ENCODE measurements at regions not wholly inside any gene's neighbourhood (a gene's known extent, or its start where the extent isn't known, plus 50 kb on each side); places are given as distances from the start of the nearest gene placed in this dataset.

DNA sequence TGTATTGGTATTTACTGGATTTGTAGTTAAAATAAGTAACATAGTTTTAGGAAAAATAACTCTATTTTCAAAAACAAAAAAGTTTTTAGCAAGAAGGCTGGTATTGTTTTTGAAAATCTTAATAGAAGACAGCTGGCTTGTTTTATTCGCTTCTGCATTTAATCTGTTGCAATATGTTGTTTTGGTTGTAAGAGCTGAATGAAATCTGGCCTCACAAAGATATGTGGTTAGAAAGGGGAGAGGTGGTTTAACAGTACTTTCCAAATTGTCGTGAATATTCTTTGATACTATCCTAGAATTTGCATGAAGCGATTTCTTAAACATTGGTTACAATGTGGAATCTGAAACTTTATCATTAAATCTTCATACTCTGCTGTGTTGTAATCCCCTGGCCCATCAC lies 355.9 kb upstream of the FZD8 start:
- TF ChIP-seq POLR2A (IDR thresholded peaks at IDR 0.05): no peak
- TF ChIP-seq, protein P1, sequence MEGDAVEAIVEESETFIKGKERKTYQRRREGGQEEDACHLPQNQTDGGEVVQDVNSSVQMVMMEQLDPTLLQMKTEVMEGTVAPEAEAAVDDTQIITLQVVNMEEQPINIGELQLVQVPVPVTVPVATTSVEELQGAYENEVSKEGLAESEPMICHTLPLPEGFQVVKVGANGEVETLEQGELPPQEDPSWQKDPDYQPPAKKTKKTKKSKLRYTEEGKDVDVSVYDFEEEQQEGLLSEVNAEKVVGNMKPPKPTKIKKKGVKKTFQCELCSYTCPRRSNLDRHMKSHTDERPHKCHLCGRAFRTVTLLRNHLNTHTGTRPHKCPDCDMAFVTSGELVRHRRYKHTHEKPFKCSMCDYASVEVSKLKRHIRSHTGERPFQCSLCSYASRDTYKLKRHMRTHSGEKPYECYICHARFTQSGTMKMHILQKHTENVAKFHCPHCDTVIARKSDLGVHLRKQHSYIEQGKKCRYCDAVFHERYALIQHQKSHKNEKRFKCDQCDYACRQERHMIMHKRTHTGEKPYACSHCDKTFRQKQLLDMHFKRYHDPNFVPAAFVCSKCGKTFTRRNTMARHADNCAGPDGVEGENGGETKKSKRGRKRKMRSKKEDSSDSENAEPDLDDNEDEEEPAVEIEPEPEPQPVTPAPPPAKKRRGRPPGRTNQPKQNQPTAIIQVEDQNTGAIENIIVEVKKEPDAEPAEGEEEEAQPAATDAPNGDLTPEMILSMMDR (IDR thresholded peaks at IDR 0.05): no peak
- no peaks in the 10 kb centered on the region for H3K9me3 ChIP-seq
- no peaks in the 10 kb centered on the region for H3K36me3 ChIP-seq (ENCODE audit: low read depth, missing control alignments)
- DNase-seq: no peak
- WGBS, 2 donors: 86 to 88% methylated on average over 3 of the region's 3 CpGs
- no peak overlapping the region for H3K4me3 ChIP-seq
- H3K27me3 ChIP-seq: no peaks in the 10 kb centered on the region
- intact Hi-C loops (cut with DNase I; ENCODE audit: low total_unique reads): no loop called here
- no peaks in the 10 kb centered on the region for H3K4me1 ChIP-seq
- H3K27ac ChIP-seq: no peak overlapping the region

DNA sequence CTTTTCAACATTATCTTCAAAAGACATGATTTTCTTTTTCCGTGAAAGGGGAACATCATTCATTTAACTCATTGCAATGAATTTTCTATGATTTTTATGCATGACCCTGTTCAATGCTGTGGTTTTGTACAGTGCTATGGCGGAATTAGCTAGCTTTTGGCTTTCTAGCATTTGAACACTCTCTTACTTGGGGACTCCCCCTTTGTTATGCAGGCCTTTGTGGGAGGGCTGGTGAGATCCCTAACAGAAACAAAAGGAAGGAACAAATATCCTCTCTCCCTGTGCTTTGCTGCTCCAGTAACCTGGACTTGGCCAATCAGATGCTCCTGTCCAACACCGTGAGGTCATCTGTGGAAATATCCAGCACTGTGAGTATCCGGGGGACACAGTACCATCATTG lies 353.4 kb upstream of the FZD8 start:
- TF ChIP-seq POLR2A (IDR thresholded peaks at IDR 0.05): no peak
- TF ChIP-seq, protein P1 (IDR thresholded peaks at IDR 0.05): no peak
- no peaks in the 10 kb centered on the region for H3K9me3 ChIP-seq
- intact Hi-C loops (cut with DNase I; ENCODE audit: low total_unique reads): no loop called here
- no peak overlapping the region for H3K4me3 ChIP-seq
- H3K27ac ChIP-seq: no peak overlapping the region
- no peaks in the 10 kb centered on the region for H3K27me3 ChIP-seq
- DNase-seq: no peak
- WGBS, 2 donors: 85 to 98% methylated on average over 4 of the region's 4 CpGs
- H3K4me1 ChIP-seq: no peaks in the 10 kb centered on the region
- no peaks in the 10 kb centered on the region for H3K36me3 ChIP-seq (ENCODE audit: low read depth, missing control alignments)

DNA sequence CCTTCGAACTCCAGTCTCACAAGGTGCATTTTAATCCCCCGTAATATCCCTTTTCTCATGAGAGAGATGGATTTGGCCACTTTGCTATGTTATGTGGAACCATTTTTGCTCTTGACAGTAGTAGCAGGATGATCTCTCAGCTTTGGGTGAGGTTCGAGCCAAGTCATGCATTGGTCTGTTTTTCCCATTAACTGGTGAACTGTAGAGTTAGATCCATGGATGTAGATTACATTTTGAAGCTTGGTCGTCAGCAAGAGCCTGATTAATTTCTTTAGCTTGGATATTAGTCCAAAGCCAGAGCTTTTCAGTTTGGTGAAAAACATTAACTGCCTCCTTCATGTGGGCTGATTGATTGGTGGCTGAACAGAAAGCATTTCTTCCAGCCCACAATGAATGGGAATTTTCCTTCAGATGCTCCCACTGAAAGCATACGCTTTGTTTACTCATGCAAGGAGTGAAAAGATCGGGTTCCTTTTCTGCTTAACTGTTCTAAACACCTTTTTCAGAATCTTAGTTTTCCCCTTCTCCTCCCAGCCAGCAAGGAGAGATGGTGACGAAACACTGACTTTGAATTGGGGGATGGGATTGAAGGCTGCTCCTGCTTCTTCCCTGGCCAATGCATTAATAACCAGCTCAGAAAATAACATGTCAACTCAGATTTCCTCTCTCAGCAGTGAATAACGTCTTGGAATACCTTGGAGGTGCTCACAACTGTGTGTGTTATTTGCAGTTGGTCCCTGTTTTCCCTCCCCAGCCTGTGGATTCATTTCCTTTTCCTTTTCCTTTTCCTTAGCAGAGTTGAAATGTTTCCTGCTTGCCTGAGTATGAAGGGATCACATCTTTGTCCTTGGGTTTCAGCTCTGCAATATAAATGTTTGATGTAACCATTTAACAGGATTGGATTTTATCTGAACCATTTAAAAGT lies 351.8 kb upstream of the FZD8 start:
- H3K4me3 ChIP-seq: no peak overlapping the region
- intact Hi-C loops (cut with DNase I; ENCODE audit: low total_unique reads): no loop called here

DNA sequence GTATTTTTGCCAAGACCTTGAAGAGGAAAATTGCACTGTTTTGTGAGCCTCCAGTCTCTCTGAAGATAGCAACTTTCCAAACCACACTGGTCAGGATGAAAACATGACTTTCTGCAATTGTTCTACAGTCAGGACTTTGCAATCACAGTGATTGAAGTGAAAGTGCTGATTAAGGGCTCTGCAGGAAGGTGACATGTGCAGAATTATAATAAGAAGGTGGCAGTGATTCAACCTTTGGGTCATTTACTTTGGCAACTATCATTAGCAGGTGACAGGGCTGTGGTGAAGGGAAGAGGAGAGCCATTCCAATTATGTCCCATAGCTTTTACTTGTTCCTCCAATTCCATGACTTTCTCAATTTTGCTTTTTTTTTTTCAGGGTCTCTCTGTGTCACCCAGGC lies 350.0 kb upstream of the FZD8 start:
- Histone ChIP-seq H3K27me3 (no peaks in the 10 kb centered on the region), H3K4me3 (no peak overlapping the region), H3K4me1 (no peaks in the 10 kb centered on the region), H3K9me3 (no peaks in the 10 kb centered on the region), H3K27ac (no peak overlapping the region), H3K36me3 (ENCODE audit: low read depth, missing control alignments) (no peaks in the 10 kb centered on the region)
- intact Hi-C loops (cut with DNase I; ENCODE audit: low total_unique reads): no loop called here
- no peak for DNase-seq
- TF ChIP-seq, protein P1 (IDR thresholded peaks at IDR 0.05): no peak
- no peak for TF ChIP-seq POLR2A (IDR thresholded peaks at IDR 0.05)

More for the DNA sequence above, 351.8 kb upstream of the FZD8 start:
- WGBS, 2 donors: 79 to 87% methylated on average over 8 of the region's 8 CpGs
- Histone ChIP-seq H3K36me3 (ENCODE audit: low read depth, missing control alignments) (no peaks in the 10 kb centered on the region), H3K27ac (no peak overlapping the region), H3K4me1 (no peaks in the 10 kb centered on the region), H3K27me3 (no peaks in the 10 kb centered on the region), H3K9me3 (no peaks in the 10 kb centered on the region)
- TF ChIP-seq, protein P1 (IDR thresholded peaks at IDR 0.05): no peak
- TF ChIP-seq POLR2A (IDR thresholded peaks at IDR 0.05): no peak
- DNase-seq: no peak
